Liver (tissue), 3 donors: ENCODE measurements at regions not wholly inside any gene's neighbourhood (a gene's known extent, or its start where the extent isn't known, plus 50 kb on each side); places are given as distances from the start of the nearest gene placed in this dataset.

Source experiments
- FOXA1 ChIP-seq: IDR thresholded peaks from 2 replicates; pipeline ENCODE4 v1.6.1; 2016; ENCODE audit warnings: antibody characterized with exemption
- HNF4A ChIP-seq, 2 donors: conservative IDR thresholded peaks; 2 replicates each; pipeline ENCODE4 v1.6.1; 2016; ENCODE audit warnings: antibody characterized with exemption in 2 of 2, mild to moderate bottlenecking in 2 of 2
- RAD21 ChIP-seq, 2 donors: IDR thresholded peaks; 2 replicates each; pipeline ENCODE4 v1.6.1; 2016; ENCODE audit warnings: antibody characterized with exemption in 2 of 2, mild to moderate bottlenecking in 2 of 2
- TAF1 ChIP-seq: conservative IDR thresholded peaks from 2 replicates; pipeline ENCODE4 v1.6.1; 2016; ENCODE audit warnings: antibody characterized with exemption, mild to moderate bottlenecking
- YY1 ChIP-seq: IDR thresholded peaks from 2 replicates; pipeline ENCODE4 v1.6.1; 2016; ENCODE audit warnings: antibody characterized with exemption, mild to moderate bottlenecking
- TF ChIP-seq, protein P1 (sequence below): fragments of 150-350 bp; IDR thresholded peaks from 2 replicates; pipeline ENCODE4 v1.5.1; 2017; ENCODE audit warnings: improper control_type of control experiment, low read depth, low read length; ENCODE audit not compliant: missing input control
- TF ChIP-seq, protein P2 (sequence below): IDR thresholded peaks from 2 replicates; pipeline ENCODE4 v1.6.1; 2016; ENCODE audit warnings: antibody characterized with exemption
- donor health status: healthy.
- donor health status: healthy.

DNA sequence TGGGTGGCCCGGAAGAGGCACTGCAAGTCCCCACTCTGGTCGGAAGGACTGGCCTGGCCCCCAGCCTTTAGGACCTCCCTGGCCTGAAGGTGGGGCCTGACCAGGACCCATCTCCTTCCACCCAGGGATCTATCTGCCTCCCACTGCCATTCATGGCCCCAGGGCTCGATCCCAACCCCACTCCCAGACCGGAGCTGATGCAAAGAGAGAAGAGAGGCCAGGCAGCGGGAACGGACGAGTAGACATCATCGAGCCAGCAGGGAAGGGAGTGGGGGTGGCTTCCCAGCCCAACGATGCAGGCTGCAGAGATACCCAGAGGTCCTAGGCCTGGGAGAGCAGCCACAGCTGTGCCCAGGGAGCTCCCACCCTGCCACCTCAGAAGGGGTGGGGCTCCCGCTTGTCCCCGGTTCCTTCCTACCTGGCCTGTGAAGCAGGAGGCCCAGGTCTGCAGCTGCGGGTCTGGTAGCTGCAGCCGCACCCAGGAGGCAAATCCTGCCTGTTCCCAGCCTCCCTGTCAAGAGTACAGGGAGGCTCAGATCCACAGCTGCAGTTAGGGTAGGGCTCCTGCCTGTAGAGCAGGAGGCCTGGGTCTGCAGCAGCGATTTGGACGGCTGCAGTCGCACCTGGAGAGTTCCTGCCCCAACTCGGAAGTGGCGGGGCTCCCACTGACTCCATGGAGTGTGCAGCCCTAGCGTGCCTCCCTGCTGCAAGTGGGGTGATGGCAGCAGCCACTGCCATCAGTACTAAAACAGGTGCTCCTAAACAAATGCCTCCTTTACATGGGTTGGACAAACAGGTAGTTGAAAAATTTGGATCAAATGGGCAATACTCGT lies 1151.0 kb upstream of the PHF14 start:
- TF ChIP-seq, protein P1, sequence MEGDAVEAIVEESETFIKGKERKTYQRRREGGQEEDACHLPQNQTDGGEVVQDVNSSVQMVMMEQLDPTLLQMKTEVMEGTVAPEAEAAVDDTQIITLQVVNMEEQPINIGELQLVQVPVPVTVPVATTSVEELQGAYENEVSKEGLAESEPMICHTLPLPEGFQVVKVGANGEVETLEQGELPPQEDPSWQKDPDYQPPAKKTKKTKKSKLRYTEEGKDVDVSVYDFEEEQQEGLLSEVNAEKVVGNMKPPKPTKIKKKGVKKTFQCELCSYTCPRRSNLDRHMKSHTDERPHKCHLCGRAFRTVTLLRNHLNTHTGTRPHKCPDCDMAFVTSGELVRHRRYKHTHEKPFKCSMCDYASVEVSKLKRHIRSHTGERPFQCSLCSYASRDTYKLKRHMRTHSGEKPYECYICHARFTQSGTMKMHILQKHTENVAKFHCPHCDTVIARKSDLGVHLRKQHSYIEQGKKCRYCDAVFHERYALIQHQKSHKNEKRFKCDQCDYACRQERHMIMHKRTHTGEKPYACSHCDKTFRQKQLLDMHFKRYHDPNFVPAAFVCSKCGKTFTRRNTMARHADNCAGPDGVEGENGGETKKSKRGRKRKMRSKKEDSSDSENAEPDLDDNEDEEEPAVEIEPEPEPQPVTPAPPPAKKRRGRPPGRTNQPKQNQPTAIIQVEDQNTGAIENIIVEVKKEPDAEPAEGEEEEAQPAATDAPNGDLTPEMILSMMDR = no peak
- no peak for TF ChIP-seq FOXA1
- TF ChIP-seq YY1 = no peak
- TF ChIP-seq, protein P2, sequence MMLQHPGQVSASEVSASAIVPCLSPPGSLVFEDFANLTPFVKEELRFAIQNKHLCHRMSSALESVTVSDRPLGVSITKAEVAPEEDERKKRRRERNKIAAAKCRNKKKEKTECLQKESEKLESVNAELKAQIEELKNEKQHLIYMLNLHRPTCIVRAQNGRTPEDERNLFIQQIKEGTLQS = no peak
- TF ChIP-seq TAF1 = no peak
- TF ChIP-seq RAD21 (IDR thresholded peaks at IDR 0.05) = no peak
- TF ChIP-seq HNF4A (conservative IDR thresholded peaks at IDR 0.05) = no peak
